ENCODE measurements at regions not wholly inside any gene's neighbourhood (a gene's known extent, or its start where the extent isn't known, plus 50 kb on each side); places are given as distances from the start of the nearest gene placed in this dataset.

DNA sequence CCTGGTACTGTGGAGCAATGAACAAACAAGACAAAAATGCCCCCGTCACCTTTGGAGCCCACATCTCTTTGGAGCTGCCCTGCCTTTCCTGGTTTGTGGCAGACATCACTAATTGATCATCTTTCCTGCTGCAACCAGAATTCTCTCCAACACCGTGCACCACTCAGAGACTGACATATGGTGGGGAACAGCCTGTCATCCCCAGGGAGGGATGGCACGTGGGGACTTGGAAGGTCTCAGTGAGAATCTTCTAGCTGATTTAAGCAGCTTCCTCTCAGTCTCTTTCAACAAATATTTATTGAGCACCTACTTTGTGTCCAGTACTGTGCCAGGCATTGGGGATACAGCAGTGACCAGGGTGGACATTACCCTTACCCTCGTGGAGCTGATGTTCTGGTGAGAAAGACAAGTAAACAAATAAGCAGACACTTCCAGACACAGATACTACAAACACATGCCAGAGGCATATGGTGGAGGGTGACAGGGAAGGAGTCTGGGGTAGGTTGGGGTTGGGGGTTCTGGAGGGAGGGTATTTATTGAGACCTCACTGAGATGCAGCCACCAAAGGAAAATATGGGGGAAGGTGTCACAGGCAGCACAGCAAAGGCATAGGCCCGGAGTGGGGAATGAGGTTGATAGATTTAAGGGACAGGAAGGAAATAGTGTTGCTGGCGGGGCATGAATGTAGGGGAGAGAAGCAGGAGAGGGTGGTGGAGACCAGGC is 82.3 kb downstream of the CEBPB start:
- TF ChIP-seq, protein P1, sequence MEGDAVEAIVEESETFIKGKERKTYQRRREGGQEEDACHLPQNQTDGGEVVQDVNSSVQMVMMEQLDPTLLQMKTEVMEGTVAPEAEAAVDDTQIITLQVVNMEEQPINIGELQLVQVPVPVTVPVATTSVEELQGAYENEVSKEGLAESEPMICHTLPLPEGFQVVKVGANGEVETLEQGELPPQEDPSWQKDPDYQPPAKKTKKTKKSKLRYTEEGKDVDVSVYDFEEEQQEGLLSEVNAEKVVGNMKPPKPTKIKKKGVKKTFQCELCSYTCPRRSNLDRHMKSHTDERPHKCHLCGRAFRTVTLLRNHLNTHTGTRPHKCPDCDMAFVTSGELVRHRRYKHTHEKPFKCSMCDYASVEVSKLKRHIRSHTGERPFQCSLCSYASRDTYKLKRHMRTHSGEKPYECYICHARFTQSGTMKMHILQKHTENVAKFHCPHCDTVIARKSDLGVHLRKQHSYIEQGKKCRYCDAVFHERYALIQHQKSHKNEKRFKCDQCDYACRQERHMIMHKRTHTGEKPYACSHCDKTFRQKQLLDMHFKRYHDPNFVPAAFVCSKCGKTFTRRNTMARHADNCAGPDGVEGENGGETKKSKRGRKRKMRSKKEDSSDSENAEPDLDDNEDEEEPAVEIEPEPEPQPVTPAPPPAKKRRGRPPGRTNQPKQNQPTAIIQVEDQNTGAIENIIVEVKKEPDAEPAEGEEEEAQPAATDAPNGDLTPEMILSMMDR (conservative IDR thresholded peaks at IDR 0.05): no peak
- TF ChIP-seq ZFX (IDR thresholded peaks at IDR 0.05): no peak
